Liver (tissue), 3 donors: ENCODE measurements at regions not wholly inside any gene's neighbourhood (a gene's known extent, or its start where the extent isn't known, plus 50 kb on each side); places are given as distances from the start of the nearest gene placed in this dataset.

Experiments
- EGR1 ChIP-seq, 2 donors: IDR thresholded peaks; 2 replicates each; pipeline ENCODE4 v1.6.1; 2016 to 2018; ENCODE audit warnings: antibody characterized with exemption in 2 of 2, low read depth in 2 of 2
- GABPA ChIP-seq, 2 donors: IDR thresholded peaks in 1 of 2; conservative IDR thresholded peaks in 1 of 2; 2 replicates each; pipeline ENCODE4 v1.6.1; 2016; ENCODE audit warnings: antibody characterized with exemption in 2 of 2, mild to moderate bottlenecking in 1 of 2, moderate library complexity in 1 of 2
- HNF4G ChIP-seq: IDR thresholded peaks from 2 replicates; pipeline ENCODE4 v1.6.1; 2016; ENCODE audit warnings: antibody characterized with exemption
- JUND ChIP-seq, 2 donors: IDR thresholded peaks; 2 replicates each; pipeline ENCODE4 v1.6.1; 2016; ENCODE audit warnings: antibody characterized with exemption in 2 of 2
- RAD21 ChIP-seq, 2 donors: IDR thresholded peaks; 2 replicates each; pipeline ENCODE4 v1.6.1; 2016; ENCODE audit warnings: antibody characterized with exemption in 2 of 2, mild to moderate bottlenecking in 2 of 2
- SP1 ChIP-seq: IDR thresholded peaks from 2 replicates; pipeline ENCODE4 v1.6.1; 2018; ENCODE audit warnings: antibody characterized with exemption, mild to moderate bottlenecking
- TAF1 ChIP-seq: conservative IDR thresholded peaks from 2 replicates; pipeline ENCODE4 v1.6.1; 2016; ENCODE audit warnings: antibody characterized with exemption, mild to moderate bottlenecking
- YY1 ChIP-seq: IDR thresholded peaks from 2 replicates; pipeline ENCODE4 v1.6.1; 2016; ENCODE audit warnings: antibody characterized with exemption, mild to moderate bottlenecking
- TF ChIP-seq, protein P1 (sequence below): fragments of 150-350 bp; IDR thresholded peaks from 2 replicates; pipeline ENCODE4 v1.5.1; 2017; ENCODE audit warnings: improper control_type of control experiment, low read depth, low read length; ENCODE audit not compliant: missing input control
- TF ChIP-seq, protein P2 (sequence below): IDR thresholded peaks from 2 replicates; pipeline ENCODE4 v1.6.1; 2016; ENCODE audit warnings: antibody characterized with exemption
- TF ChIP-seq, protein P3 (sequence below): IDR thresholded peaks from 2 replicates; pipeline ENCODE4 v1.6.1; 2016; ENCODE audit warnings: antibody characterized with exemption, mild to moderate bottlenecking
- TF ChIP-seq, protein P4 (sequence below): IDR thresholded peaks from 2 replicates; pipeline ENCODE4 v1.6.1; 2016; ENCODE audit warnings: antibody characterized with exemption
- TF ChIP-seq, protein P5 (sequence below): IDR thresholded peaks from 2 replicates; pipeline ENCODE4 v1.6.1; 2016; ENCODE audit warnings: antibody characterized with exemption
- donor health status: healthy.
- donor health status: healthy.

DNA sequence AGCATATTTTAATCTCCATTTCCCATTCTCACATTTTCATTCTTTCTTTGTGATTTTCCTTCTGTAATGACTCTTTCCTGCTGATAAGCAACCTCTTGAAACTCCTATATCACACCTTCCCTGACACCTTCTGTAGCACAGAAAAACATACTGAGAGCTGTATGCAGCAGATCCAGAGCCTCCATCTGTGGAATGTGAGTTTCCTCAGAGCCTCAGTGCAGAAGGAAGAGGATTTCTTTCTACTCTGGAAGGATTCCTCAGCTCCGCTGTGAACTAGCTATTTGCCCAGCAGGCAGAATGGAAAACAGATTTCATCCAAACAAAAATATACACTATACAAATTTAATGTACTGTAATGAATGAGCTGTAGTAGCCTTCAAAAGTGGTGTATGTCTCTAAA, 841.3 kb upstream of the ZWINT start:
- TF ChIP-seq, protein P1, sequence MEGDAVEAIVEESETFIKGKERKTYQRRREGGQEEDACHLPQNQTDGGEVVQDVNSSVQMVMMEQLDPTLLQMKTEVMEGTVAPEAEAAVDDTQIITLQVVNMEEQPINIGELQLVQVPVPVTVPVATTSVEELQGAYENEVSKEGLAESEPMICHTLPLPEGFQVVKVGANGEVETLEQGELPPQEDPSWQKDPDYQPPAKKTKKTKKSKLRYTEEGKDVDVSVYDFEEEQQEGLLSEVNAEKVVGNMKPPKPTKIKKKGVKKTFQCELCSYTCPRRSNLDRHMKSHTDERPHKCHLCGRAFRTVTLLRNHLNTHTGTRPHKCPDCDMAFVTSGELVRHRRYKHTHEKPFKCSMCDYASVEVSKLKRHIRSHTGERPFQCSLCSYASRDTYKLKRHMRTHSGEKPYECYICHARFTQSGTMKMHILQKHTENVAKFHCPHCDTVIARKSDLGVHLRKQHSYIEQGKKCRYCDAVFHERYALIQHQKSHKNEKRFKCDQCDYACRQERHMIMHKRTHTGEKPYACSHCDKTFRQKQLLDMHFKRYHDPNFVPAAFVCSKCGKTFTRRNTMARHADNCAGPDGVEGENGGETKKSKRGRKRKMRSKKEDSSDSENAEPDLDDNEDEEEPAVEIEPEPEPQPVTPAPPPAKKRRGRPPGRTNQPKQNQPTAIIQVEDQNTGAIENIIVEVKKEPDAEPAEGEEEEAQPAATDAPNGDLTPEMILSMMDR = no peak
- no peak for TF ChIP-seq EGR1 (IDR thresholded peaks at IDR 0.05; ENCODE audit: low read depth in 2 of 2)
- TF ChIP-seq JUND (IDR thresholded peaks at IDR 0.05) = no peak
- no peak for TF ChIP-seq SP1
- no peak for TF ChIP-seq TAF1
- no peak for TF ChIP-seq GABPA (IDR thresholded peaks at IDR 0.05 in 1 of 2, conservative IDR thresholded peaks at IDR 0.05 in 1 of 2)
- no peak for TF ChIP-seq YY1
- TF ChIP-seq, protein P2, sequence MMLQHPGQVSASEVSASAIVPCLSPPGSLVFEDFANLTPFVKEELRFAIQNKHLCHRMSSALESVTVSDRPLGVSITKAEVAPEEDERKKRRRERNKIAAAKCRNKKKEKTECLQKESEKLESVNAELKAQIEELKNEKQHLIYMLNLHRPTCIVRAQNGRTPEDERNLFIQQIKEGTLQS = no peak
- TF ChIP-seq, protein P3, sequence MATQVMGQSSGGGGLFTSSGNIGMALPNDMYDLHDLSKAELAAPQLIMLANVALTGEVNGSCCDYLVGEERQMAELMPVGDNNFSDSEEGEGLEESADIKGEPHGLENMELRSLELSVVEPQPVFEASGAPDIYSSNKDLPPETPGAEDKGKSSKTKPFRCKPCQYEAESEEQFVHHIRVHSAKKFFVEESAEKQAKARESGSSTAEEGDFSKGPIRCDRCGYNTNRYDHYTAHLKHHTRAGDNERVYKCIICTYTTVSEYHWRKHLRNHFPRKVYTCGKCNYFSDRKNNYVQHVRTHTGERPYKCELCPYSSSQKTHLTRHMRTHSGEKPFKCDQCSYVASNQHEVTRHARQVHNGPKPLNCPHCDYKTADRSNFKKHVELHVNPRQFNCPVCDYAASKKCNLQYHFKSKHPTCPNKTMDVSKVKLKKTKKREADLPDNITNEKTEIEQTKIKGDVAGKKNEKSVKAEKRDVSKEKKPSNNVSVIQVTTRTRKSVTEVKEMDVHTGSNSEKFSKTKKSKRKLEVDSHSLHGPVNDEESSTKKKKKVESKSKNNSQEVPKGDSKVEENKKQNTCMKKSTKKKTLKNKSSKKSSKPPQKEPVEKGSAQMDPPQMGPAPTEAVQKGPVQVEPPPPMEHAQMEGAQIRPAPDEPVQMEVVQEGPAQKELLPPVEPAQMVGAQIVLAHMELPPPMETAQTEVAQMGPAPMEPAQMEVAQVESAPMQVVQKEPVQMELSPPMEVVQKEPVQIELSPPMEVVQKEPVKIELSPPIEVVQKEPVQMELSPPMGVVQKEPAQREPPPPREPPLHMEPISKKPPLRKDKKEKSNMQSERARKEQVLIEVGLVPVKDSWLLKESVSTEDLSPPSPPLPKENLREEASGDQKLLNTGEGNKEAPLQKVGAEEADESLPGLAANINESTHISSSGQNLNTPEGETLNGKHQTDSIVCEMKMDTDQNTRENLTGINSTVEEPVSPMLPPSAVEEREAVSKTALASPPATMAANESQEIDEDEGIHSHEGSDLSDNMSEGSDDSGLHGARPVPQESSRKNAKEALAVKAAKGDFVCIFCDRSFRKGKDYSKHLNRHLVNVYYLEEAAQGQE = no peak
- TF ChIP-seq, protein P4, sequence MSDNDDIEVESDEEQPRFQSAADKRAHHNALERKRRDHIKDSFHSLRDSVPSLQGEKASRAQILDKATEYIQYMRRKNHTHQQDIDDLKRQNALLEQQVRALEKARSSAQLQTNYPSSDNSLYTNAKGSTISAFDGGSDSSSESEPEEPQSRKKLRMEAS = no peak
- TF ChIP-seq, protein P5, sequence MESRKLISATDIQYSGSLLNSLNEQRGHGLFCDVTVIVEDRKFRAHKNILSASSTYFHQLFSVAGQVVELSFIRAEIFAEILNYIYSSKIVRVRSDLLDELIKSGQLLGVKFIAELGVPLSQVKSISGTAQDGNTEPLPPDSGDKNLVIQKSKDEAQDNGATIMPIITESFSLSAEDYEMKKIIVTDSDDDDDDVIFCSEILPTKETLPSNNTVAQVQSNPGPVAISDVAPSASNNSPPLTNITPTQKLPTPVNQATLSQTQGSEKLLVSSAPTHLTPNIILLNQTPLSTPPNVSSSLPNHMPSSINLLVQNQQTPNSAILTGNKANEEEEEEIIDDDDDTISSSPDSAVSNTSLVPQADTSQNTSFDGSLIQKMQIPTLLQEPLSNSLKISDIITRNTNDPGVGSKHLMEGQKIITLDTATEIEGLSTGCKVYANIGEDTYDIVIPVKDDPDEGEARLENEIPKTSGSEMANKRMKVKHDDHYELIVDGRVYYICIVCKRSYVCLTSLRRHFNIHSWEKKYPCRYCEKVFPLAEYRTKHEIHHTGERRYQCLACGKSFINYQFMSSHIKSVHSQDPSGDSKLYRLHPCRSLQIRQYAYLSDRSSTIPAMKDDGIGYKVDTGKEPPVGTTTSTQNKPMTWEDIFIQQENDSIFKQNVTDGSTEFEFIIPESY = no peak
- TF ChIP-seq RAD21 (IDR thresholded peaks at IDR 0.05) = no peak
- TF ChIP-seq HNF4G = no peak
